ENCODE measurements at regions not wholly inside any gene's neighbourhood (a gene's known extent, or its start where the extent isn't known, plus 50 kb on each side); places are given as distances from the start of the nearest gene placed in this dataset.

DNA sequence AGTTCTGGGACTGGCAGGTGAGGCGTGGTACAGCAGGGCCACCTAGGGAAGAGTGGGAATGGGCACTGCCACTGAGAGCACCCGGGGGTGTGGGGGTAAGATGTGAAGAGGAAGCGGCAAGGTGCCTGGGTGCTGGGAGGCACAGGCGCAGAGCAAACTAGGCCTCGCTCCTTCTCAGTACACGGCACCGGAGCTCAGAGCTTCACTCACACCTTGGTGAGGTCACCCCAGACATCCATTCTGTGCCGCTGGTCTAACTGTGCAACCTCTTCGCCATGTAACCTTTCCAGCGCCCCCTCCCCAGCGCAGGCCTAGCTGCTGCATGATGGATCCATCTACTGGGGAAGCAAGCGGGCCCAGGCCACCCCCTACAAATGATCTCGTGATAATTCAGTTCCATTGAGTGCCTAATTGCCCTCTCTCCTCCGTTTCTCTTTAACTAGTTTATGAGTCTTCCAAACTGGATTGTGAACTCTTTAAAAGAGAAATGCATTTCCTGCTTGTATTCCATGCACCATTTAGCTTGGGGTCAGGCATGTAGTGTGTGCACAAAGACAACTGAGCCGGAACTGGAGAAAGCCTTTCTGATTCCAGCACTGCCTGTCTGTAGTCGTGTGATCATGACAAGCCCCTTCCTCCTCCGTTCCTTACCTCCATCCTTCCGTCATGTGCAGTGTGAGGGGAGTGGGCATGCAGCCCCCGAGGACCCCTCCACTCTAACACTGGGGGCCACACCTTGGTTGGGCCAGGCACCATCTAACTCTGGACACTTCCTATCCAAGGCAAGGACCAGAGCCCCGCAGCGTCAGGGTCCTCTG lies 1475.2 kb downstream of the TBC1D22A start:
- no peak for DNase-seq

DNA sequence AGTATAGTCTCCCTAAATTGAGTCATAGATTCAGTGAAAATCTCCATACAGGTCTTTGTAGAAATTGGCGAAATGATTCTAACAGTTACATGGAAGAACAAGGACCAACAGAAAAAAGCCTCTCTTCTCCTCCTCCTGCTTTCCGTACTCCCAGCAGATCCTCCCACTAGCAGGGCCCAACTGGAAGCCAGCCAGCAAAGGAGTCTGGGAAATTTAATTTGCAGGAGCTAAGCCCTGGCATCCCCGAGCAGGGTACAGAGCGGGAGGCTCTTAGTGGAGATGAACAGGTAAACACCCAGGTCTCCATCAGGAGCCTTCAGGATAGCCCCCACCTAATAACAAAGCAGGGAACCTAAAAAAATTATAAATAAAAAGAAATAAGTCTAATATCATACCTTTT lies 1473.8 kb downstream of the TBC1D22A start:
- no peak for DNase-seq

DNA sequence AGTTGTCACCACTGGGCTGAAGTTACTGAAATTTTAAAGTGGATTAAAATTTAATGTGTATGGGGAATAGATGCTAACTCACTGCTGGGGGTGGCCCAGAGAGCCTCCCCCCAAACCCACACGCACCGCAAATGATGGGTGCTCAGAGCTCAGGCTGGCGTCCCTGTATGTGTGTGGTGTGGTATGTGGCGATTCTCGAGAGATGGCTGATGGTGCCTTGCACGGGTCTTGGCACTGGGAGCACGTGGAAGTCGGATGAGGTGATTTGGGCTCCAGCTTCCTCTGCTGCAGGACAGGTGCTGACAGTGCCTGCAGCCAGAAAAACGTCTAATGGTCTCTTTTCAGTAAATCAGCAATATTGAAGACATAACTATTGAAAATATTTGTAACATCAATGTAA lies 1473.3 kb downstream of the TBC1D22A start:
- DNase-seq, result no peak

- peak; percentile 27 for DNase-seq
Observed at GRCh38 chr22:48234011-48234410, 1471.6 kb downstream of the TBC1D22A start.

DNA sequence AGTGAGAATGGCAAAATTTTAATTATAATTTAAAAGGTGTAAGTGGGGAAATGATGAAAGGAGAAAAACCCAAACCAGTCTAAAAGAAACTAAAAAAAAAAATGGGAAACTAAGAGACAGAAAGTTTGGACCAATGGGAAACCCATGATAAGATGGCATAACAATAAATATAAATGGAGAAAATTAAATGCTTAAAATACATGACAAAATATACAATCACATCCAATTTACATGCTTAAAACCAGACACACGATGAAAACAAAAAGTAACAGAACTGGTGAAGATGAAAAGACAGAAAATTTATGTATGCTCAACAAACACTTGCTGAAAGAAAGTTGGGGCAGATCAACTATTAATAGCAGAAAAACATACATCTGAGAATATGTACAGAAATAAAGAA lies 1471.1 kb downstream of the TBC1D22A start:
- DNase-seq, result no peak

DNA sequence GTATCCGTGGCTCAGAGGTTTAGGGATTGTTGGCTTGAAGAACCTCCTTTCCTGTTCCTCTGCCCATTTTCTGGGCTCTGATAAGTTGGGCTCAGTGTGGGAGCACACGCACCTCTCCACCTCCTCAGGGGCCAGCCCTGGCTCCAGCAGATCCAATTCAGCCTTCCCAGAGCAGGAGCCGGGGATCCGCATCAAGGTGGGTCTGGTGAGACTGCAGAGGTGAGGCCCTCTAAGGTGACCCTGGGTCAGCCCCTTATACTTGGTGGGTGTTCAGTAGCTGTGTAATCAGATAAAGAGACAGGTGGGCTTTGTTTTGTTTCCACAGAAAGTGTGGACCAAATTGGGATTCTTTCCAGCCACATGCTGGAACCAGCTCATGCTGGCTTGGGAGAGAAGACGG lies 1466.0 kb downstream of the TBC1D22A start:
- no peak for DNase-seq

DNA sequence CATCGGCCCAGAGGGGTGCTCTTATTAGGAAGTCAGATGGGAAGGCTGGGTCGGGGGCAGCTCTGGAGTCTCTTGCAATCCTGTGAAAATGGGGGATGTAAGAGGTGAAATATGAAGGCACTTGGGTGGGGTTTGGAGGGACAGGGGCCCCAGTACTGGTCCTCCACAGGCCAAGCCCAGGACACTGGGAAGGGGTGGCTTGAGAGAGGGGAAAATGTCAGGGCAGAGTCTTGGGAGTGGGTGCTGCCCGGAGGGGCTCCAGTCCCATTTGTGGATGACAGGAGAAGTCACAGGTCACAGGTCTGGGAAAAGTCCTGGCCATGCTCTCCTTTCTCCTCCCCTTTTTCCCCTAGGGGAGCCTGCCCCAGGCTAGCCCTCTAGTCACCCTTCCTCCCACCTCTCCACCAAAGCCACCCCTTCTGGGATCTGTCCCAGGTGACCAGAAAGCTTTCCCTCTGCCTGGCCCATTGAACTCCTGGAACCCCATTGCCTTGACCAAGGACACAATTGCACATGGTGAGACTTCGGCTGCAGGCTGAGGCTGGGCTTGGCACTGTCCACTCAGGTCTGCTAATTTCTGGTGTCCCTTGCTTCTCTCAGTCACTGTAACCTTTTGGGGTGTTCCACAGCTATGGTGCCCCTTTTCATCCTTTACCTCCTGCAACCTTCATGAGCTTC lies 1465.0 kb downstream of the TBC1D22A start:
- DNase-seq, result no peak

- DNase-seq, result no peak
Observed at GRCh38 chr22:48226026-48227013, 1463.9 kb downstream of the TBC1D22A start.

DNA sequence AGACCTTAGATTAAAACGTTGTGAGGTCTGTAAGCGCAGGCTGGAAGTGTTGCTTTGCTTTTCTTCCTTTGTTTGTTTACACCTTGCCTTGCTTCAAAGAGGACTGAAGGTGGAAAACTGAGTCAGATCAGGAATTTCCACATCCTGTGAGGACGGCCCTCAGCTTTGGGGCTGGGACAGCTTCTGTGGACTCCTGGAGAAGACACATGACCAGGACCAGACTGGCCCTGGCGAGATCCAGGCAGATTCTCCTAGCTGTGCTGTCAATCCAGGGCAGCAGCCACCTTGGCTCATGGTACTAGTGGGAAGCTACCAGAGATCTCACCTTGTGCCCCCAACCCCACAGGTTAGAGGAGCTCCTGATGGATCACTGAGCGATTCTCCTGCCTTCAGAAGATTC lies 1461.9 kb downstream of the TBC1D22A start:
- no peak for DNase-seq

DNA sequence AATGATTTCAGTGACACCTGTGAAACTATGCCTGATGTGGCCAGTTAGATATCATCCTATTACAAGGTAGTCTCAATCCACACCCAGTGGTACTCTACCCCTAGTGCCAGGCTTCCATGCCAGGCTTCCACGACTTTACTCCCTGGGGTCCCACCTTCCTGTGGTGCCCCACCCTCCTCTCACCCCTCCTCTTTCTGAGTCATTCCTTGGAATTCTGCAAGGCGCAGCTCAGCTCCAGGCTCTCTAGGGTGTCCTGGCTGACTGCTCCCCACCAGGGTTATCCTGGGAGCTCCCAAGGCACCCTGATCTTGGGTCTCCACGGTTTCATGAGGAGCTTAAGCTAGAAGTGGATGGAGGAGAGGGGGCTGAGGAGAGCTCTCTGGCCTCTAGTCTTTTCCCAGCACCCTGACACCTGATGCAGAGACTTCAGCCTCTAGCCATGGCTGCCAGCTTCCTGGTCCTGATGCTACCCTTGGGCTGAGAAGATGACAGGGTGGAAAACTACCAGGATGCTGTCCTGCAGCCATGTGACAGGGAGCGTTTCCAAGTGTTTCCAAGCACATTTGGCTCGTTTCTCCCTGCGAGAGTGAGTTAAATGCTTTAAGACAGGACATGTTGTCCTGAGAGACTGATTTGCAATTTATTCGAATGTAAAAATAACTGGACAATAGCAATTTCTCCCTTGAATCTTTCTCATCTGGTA lies 1461.2 kb downstream of the TBC1D22A start:
- DNase-seq, result no peak

DNA sequence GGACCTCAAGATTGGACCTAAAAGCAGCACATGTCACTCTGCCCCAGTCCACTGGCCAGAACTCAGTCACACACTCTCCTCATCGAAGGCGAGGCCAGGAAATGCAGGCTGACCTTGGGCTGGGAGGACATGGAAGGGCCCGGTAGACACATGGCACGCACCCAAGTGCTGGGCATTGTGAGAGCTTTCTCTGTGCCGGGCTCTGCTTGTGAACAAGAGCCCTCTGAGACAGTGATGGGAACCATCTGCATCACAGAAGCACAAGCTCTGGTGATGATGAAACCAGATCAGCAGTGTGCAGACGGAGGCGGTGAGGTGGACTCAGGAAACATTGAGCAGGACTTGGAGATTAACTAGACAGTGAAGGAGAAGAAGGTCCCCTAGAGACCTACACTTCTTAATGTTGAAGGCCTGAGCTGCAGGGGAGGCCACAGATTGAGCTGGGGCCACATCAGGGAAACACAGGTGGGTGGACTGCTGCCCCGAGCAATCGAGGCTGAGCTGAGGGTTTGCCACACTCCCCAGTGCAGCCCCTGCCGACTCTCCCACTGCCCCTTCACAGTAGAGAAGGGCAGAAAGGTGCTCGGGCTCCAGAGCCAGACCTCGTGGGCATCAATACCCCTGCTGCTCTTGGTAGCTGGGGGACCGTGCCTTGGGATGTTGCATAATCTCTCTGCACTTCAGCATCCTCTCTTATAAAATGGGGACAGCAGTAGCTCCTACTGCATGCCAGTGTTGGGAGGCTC lies 1460.5 kb downstream of the TBC1D22A start:
- peak; percentile 41 for DNase-seq

DNA sequence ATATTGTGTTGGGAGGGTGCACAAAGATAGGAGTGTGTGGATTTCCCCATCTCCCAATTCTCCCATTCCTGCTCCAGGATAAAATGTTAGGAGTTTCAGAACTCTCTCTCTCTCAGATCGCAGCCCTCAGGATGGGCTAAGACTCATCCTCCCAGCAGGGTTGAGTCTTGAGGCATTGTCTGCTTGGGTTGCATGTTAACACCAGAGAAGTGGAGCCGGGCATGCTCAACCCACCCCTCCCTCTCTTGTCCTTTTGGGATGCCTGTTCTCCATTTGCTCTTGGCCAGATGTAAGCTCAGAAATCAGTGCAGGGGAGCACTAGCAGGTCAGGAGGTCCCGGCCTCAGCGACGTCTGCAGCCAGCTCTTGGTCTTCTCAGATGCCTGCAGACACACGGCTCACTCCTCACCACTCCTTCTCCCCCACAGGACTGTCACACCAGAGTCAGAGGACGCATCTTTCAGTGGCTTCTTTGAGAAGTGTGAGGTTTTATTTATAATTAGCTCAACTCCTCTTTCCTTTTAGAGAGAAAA lies 1456.5 kb downstream of the TBC1D22A start:
- DNase-seq, result peak; percentile 13

DNA sequence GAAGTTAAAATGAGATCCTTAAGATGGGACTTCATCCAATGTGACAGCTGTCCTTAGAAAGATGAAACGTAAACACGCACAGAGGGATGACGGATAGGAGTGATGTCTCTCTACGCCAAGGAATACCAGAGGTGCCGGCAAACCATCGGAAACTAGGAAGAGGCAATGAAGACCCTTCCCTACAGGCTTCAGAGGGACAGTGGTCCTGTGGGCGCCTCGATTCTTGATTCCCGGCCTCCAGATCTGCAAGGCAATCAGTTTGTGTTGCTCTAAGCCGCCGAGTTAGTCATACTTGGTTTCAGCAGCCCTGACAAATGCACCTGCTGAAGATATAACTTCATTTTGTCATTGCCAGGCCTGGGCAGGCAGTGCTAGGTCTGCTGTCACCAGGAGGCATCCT lies 1455.1 kb downstream of the TBC1D22A start:
- DNase-seq, result peak; percentile 34

DNA sequence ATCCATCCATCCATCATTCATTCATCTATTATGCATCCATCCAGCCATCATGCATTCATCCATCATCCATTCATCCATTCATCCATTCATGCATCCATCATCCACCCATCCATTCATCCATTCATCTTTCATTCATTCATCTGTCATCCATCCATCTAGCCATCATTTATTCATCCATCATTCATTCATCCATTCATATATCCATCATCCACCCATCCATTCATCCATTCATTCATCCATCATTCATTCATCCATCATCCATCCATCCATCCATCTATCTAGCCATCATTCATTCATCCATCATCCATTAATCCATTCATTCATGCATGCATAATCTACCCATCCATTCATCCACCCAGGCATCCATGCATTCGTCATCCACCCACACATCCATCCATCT lies 1450.3 kb downstream of the TBC1D22A start:
- DNase-seq, result no peak

GRCh38 chr22:48210812-48211211 lies 1448.4 kb downstream of the TBC1D22A start:
- no peak for DNase-seq

DNA sequence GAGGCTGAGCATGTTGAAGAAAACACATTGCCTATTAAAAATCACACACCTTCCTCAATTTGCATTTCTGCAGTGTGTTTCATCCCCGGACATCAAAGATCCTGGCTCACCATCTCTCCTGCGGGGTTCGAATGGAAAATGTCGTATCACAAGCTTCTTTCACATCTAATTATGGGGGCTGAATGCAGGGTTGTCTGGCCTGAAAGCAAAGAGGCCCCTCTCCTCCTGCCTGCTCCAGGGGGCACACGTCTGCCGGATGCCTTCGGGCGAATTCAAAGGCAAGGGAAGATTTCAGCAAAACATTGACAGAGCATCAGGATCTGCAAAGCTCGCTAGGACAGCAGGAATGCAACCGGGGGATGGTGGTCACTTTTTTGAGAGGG lies 1447.7 kb downstream of the TBC1D22A start:
- DNase-seq, result no peak

GRCh38 chr22:48209473-48210197 lies 1447.2 kb downstream of the TBC1D22A start:
- peak; percentile 17 for DNase-seq

DNA sequence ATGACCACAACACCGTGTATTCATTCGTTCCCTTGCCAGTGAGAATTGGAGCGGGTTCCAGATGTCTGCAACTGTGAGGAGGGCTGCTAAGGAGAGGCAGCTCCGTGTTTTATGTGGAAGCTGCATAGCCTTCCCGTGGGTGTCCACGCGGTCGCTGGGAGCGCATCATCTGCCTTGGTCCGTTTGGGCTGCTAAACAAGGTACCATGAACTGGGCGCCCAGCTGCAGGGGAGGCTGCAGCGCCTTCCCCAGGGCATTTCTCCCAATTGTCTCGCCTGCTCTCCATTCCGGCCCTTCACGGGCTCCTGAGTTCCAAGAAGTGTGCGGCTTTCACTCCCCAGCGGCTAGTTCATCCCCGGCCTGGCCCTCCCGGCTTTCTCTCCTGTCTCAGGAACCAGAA lies 1446.4 kb downstream of the TBC1D22A start:
- DNase-seq, result peak; percentile 48

GRCh38 chr22:48207919-48208535 lies 1445.6 kb downstream of the TBC1D22A start:
- peak; percentile 45 for DNase-seq

DNA sequence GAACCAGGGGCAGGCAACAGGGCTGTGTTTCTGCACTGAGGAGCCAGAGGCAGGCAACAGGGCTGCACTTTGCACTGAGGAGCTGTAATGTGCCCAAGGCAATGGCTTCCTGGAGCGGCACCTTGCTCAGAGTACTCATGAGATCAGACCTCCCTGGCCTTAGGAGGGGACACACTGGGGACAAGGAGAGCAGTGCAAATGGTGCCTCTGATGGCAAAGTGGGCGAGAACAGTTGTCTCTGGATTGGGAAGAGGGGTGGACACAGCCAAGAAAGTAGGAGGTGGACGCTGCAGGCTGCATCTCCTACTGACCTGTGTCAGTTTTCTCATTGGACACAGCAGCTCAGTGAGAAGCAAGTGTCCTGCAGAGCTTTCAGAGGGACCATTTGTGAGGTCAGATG lies 1443.3 kb downstream of the TBC1D22A start:
- DNase-seq, result peak; percentile 14
